GM23248 (cell line): ENCODE measurements at regions not wholly inside any gene's neighbourhood (a gene's known extent, or its start where the extent isn't known, plus 50 kb on each side); places are given as distances from the start of the nearest gene placed in this dataset.

ENCODE experiments used
- EZH2 ChIP-seq: fragments of 200-600 bp; sonication (generic); IDR thresholded peaks from 2 replicates; pipeline ENCODE4 v1.6.1; 2018; ENCODE audit warnings: antibody characterized with exemption, mild to moderate bottlenecking; ENCODE audit not compliant: insufficient read depth, poor library complexity, severe bottlenecking
- EZH2phosphoT487 ChIP-seq: fragments of 200-600 bp; sonication (generic); IDR thresholded peaks from 2 replicates; pipeline ENCODE4 v1.6.1; 2018; ENCODE audit warnings: antibody characterized with exemption, moderate library complexity, mild to moderate bottlenecking, low read depth; ENCODE audit not compliant: insufficient read depth

GRCh38 chr20:24833592-24833991 lies 115.5 kb upstream of the CST7 start:
- no peak for TF ChIP-seq EZH2phosphoT487
- TF ChIP-seq EZH2 = no peak
